DND-41 (cell line): ENCODE measurements at regions not wholly inside any gene's neighbourhood (a gene's known extent, or its start where the extent isn't known, plus 50 kb on each side); places are given as distances from the start of the nearest gene placed in this dataset.

Experiments used
- ATAC-seq: fragments of 200-7000 bp; cut with Tn5 transposase; 3 replicates; pipeline ENCODE4 v1.9.1; 2021; ENCODE audit warnings: low read depth; ENCODE audit not compliant: insufficient read depth
- DNase-seq: peaks from one replicate; pipeline ENCODE4 v3.0.0-alpha.2; 2020
- H2AFZ ChIP-seq: 2 replicates; pipeline ENCODE4 v1.6.0; 2012; ENCODE audit warnings: low read depth, low read length
- H3K27ac ChIP-seq: 2 replicates; pipeline ENCODE4 v1.5.1; 2012; ENCODE audit warnings: low read length, inconsistent platforms
- H3K27me3 ChIP-seq: fragments of 200-600 bp; sonication (generic); 2 replicates; pipeline ENCODE4 v1.6.0; 2012; ENCODE audit warnings: low read length, mild to moderate bottlenecking, inconsistent platforms; ENCODE audit not compliant: insufficient read depth, poor library complexity
- H3K36me3 ChIP-seq: 2 replicates; pipeline ENCODE4 v1.5.1; 2012; ENCODE audit warnings: low read length, inconsistent platforms; ENCODE audit not compliant: insufficient read depth
- H3K4me1 ChIP-seq: 2 replicates; pipeline ENCODE4 v1.5.1; 2012; ENCODE audit warnings: mild to moderate bottlenecking, low read length; ENCODE audit not compliant: insufficient read depth
- H3K4me2 ChIP-seq: 2 replicates; pipeline ENCODE4 v1.6.0; 2012; ENCODE audit warnings: mild to moderate bottlenecking, moderate library complexity, low read length, inconsistent platforms; ENCODE audit not compliant: insufficient read depth
- H3K4me3 ChIP-seq, 2 experiments: fragments of 200-600 bp in 1 of 2; shearing (Covaris generic) in 1 of 2; 2 replicates each; pipeline ENCODE4 v1.5.1; 2012 to 2016; ENCODE audit warnings: inconsistent platforms in 2 of 2, low read length in 2 of 2, mild to moderate bottlenecking in 2 of 2, low read depth in 1 of 2, moderate library complexity in 1 of 2
- H3K79me2 ChIP-seq: 2 replicates; pipeline ENCODE4 v1.6.0; 2012; ENCODE audit warnings: low read length, inconsistent platforms; ENCODE audit not compliant: insufficient read depth
- H3K9ac ChIP-seq: 2 replicates; pipeline ENCODE4 v1.6.0; 2012; ENCODE audit warnings: low read depth, mild to moderate bottlenecking, inconsistent platforms, low read length, moderate library complexity
- H3K9me3 ChIP-seq: 2 replicates; pipeline ENCODE4 v1.5.1; 2012; ENCODE audit warnings: low read length, moderate library complexity, mild to moderate bottlenecking, inconsistent platforms; ENCODE audit not compliant: insufficient read depth, severe bottlenecking
- H4K20me1 ChIP-seq: 2 replicates; pipeline ENCODE4 v1.6.0; 2012; ENCODE audit warnings: low read length; ENCODE audit not compliant: insufficient read depth
- CTCF ChIP-seq: IDR thresholded peaks from 2 replicates; pipeline ENCODE4 v1.5.1; 2012; ENCODE audit warnings: borderline replicate concordance, low read length, moderate library complexity, mild to moderate bottlenecking; ENCODE audit not compliant: poor library complexity, severe bottlenecking; ENCODE audit errors: extremely low read depth
- EZH2 ChIP-seq: IDR thresholded peaks from 3 replicates; pipeline ENCODE4 v1.6.1; 2012; ENCODE audit warnings: borderline replicate concordance, low read depth, mild to moderate bottlenecking, moderate library complexity, low read length, inconsistent platforms; ENCODE audit not compliant: severe bottlenecking

GRCh38 chr2:187769437-187769836, 215.2 kb upstream of the TFPI start:
- TF ChIP-seq EZH2: no peak
- no peak for TF ChIP-seq CTCF
- Histone ChIP-seq H3K9me3 (no peaks in the 10 kb centered on the region), H3K4me1 (no peaks in the 10 kb centered on the region), H3K36me3 (no peaks in the 10 kb centered on the region), H3K4me2 (no peak overlapping the region), H3K4me3 (no peak overlapping the region), H3K79me2 (no peaks in the 10 kb centered on the region), H2AFZ (no peak overlapping the region), H3K27ac (no peak overlapping the region), H3K9ac (no peak overlapping the region), H4K20me1 (no peaks in the 10 kb centered on the region), H3K27me3 (no peaks in the 10 kb centered on the region)
- no peak for ATAC-seq
- DNase-seq: no peak

- H3K27me3 ChIP-seq: no peaks in the 10 kb centered on the region
- no peak overlapping the region for H3K9ac ChIP-seq
- ATAC-seq: peak; percentile 45; the same call in 1 of the 3 replicates
- H3K4me2 ChIP-seq: no peak overlapping the region
- no peak overlapping the region for H3K4me3 ChIP-seq
- no peaks in the 10 kb centered on the region for H3K4me1 ChIP-seq
- TF ChIP-seq EZH2 (no peak), CTCF (no peak)
- H3K9me3 ChIP-seq: no peaks in the 10 kb centered on the region
- H3K27ac ChIP-seq: no peak overlapping the region
- H2AFZ ChIP-seq: no peak overlapping the region
- DNase-seq: no peak
- H3K36me3 ChIP-seq: no peaks in the 10 kb centered on the region
- H3K79me2 ChIP-seq: no peaks in the 10 kb centered on the region
- H4K20me1 ChIP-seq: no peaks in the 10 kb centered on the region
These were observed 220.4 kb upstream of the TFPI start for GRCh38 chr2:187774551-187775071.

- no peak overlapping the region for H3K4me3 ChIP-seq
- no peak for DNase-seq
- H3K36me3 ChIP-seq: no peaks in the 10 kb centered on the region
- no peak overlapping the region for H3K27ac ChIP-seq
- H3K27me3 ChIP-seq: no peaks in the 10 kb centered on the region
- H4K20me1 ChIP-seq: no peaks in the 10 kb centered on the region
- no peak for ATAC-seq
- no peaks in the 10 kb centered on the region for H3K79me2 ChIP-seq
- H3K4me1 ChIP-seq: no peaks in the 10 kb centered on the region
- no peaks in the 10 kb centered on the region for H3K9me3 ChIP-seq
- no peak overlapping the region for H2AFZ ChIP-seq
- TF ChIP-seq EZH2 (no peak), CTCF (no peak)
- H3K9ac ChIP-seq: no peak overlapping the region
- no peak overlapping the region for H3K4me2 ChIP-seq
These were observed 221.0 kb upstream of the TFPI start for GRCh38 chr2:187775196-187775595.

GRCh38 chr2:187775651-187776050, 221.4 kb upstream of the TFPI start:
- no peak overlapping the region for H3K27ac ChIP-seq
- H3K9ac ChIP-seq: no peak overlapping the region
- H3K36me3 ChIP-seq: no peaks in the 10 kb centered on the region
- no peak for DNase-seq
- H3K79me2 ChIP-seq: no peaks in the 10 kb centered on the region
- ATAC-seq: no peak
- H4K20me1 ChIP-seq: no peaks in the 10 kb centered on the region
- H2AFZ ChIP-seq: no peak overlapping the region
- H3K4me3 ChIP-seq: no peak overlapping the region
- no peaks in the 10 kb centered on the region for H3K27me3 ChIP-seq
- no peak overlapping the region for H3K4me2 ChIP-seq
- H3K4me1 ChIP-seq: no peaks in the 10 kb centered on the region
- no peak for TF ChIP-seq EZH2
- no peaks in the 10 kb centered on the region for H3K9me3 ChIP-seq
